Non-pigmented ciliary epithelial cell (primary cell): ENCODE measurements at regions not wholly inside any gene's neighbourhood (a gene's known extent, or its start where the extent isn't known, plus 50 kb on each side); places are given as distances from the start of the nearest gene placed in this dataset.
"Not testable (repeated sequence)": the region's sequence is repeated elsewhere in the genome, so short reads cannot be mapped to it uniquely, and the experiment has no call there.

Source experiments
- DNase-seq: peaks from one replicate; pipeline ENCODE4 v3.0.0-alpha.2; 2010; ENCODE audit warnings: low read depth

DNA sequence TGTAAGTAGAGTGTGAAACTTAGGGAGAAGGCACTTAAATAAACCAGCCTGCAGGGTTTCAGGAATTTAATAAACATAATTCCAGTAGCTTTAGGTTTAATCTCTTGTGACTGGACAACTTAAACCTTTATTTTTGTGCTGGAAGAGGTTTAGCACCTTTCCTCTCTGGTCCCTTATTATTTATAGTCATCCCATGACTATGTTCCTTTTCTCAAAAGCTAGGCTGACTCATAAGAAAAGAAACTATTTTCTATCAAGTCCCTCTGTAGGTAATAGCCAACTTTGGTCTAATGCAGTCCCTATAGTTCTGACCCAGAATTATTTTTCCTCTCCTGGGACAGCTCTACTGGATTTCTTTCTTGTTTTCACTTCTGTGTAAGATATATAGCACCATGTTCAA lies 588.9 kb downstream of the NR2F1-AS1 start:
- no peak for DNase-seq

GRCh38 chr5:92991581-92992067 lies 589.4 kb downstream of the NR2F1-AS1 start:
- DNase-seq, result no peak

GRCh38 chr5:92990771-92991170 lies 590.2 kb downstream of the NR2F1-AS1 start:
- no peak for DNase-seq

- DNase-seq, result no peak
Observed at GRCh38 chr5:92981001-92981400, 600.0 kb downstream of the NR2F1-AS1 start.

DNA sequence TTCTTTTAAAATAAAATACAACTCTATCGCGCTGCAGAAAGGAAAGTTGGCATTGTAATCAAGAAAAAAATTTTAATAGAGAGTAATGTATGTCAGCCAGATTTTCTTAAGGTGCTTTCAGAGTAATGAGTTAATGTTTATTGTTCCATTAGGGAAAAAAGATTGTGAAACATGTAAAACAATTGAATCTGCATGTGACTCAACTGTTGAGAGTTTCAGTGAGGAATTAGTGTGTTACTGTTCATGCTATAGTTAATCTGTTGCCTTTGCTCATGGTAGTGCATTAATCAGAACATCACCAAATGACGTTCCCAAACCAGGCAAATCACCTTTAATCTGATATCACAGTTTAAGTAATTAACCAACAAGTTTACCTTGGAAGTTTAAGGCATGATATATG lies 600.5 kb downstream of the NR2F1-AS1 start:
- no peak for DNase-seq

DNA sequence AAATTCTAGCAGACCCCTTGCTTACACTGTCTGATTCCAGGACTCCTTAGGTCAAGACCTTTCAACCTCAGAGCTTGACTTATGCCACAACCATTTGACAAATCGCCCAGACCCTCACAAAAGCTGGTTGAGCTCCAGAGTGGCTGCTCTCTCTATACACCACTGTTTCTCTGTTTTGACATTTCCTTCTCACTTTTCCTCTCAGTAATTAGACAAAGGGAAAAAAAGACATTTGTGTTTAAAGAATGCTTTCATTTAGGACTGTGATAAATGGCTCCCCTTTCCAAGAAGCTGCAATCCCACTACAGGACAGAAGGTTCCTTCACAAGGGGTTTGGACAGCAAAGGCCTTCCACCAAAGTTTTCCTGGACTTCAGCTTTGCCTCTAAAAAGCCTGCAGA lies 601.3 kb downstream of the NR2F1-AS1 start:
- DNase-seq, result no peak

GRCh38 chr5:92977846-92978540 lies 603.0 kb downstream of the NR2F1-AS1 start:
- no peak for DNase-seq

DNA sequence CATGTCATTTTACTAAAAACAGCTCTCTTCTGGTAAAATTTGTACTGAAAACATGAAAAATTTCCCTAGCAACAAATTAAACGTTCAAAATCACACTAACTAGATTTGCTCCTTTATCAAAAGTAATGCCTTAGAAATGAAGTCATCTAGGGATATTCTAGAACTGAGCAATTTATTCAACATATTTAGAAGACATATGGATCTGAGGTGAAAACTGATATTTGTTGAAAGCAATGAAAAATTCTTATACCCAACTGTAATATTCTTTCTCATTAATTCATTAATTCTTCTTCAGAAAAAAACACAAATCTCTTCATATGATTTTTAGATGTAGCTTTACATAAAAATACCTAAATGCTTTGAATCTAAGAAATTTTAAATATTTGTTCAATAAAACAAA lies 604.9 kb downstream of the NR2F1-AS1 start:
- no peak for DNase-seq

DNA sequence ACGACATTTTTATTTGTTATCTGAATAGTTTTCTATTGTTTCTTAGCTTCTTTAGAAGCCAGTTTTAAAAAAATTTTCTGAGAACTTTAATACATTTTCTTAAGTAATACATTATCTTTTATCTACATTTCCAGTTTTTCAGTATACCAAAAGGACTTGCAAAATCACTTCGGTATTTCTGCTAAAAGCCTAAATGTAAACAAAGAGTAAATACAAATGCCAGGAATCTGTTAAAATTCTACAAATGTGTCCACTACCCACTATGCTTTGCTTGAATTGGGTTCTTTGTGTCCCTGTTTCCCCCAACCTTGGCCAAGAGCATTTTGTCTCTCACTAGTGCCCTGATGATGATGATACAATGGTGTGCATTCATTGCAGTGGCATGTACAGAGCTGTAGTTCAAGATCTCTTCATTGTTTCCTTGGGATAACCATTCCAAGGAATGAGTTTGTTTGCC lies 611.2 kb downstream of the NR2F1-AS1 start:
- DNase-seq, result no peak

DNA sequence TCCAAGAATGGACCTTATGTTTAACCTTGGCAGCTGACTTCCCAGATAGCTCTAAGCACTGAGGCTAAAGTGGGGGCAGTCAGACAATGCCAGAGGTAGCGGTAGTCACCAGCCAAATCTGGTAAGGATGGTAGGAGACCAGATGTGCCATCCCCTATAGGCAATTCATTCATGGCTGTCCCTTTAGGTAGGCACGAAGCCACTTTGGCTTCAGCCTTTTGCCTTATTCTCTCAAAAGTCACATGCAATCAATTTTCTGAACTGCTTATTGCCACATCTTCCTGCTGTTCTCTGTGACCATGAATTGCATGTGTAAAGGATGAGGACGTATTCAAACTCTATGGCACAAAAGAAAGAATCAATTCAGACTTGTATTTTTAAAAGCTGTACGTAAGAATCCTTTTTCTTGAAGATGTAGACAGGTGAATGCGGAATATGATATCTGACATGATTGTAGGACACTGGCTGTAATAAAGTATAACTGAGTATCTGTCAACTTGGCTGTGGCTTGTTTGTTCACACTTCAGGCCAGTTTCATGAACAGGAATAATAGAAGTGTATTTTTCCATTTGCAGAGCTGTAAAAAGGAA lies 611.7 kb downstream of the NR2F1-AS1 start:
- no peak for DNase-seq

- no peak for DNase-seq
Observed at GRCh38 chr5:92963800-92964199, 617.2 kb downstream of the NR2F1-AS1 start.

- no peak for DNase-seq
Observed at GRCh38 chr5:92962752-92963151, 618.3 kb downstream of the NR2F1-AS1 start.

DNA sequence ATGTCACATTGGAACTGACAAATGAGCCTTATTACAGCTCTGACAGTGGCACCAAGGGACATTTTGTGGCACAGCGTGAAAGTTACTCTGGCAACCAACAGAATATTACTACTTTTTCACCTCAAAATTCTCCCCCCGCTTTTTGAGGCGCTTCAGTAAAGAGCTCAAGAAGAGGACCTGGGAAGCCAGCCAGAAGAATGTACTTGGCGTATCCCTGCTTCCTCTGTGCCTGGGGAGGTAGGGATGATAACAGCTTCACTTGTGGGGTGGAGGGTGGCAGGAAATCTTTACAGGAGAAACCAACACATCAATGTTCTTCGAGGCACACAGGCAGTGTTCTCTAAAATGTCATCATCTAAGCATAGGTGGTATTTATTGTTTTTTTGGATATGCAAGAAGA lies 624.1 kb downstream of the NR2F1-AS1 start:
- no peak for DNase-seq

- no peak for DNase-seq
Observed at GRCh38 chr5:92952243-92952642, 628.8 kb downstream of the NR2F1-AS1 start.

DNA sequence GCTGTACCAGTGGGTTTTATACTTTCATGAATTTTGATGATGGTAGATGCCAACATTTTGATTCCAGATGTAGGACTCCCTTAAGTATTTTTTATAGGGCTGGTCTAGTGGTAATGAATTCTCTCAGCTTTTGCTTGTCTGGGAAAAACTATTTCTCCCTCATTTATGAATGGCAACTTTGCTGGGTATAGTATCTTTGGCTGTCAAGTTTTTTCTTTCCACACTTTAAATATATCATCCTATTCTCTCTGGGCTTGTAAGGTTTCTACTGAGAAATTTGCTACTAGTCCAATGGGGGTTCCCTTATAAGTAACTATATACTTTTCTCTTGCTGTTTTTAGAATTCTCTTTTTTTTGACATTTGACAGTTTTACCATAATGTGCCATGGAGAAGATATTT lies 629.3 kb downstream of the NR2F1-AS1 start:
- DNase-seq, result no peak

DNA sequence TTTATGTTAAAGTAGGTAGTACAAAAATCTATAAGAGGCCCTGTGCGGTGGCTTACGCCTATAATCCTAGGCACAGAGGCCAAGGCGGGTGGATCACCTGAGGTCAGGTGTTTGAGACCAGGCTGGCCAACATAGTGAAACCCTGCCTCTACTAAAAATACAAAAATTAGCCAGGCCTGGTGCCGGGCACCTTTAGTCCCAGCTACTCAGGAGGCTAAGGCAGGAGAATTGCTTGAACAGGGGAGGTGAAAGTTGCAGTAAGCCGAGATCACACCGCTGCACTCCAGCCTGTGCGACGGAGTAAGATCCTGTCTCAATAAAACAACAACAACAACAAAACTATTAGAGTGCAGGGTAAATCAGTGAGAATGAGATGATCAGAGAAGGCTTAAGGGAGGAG lies 634.5 kb downstream of the NR2F1-AS1 start:
- no peak for DNase-seq

DNA sequence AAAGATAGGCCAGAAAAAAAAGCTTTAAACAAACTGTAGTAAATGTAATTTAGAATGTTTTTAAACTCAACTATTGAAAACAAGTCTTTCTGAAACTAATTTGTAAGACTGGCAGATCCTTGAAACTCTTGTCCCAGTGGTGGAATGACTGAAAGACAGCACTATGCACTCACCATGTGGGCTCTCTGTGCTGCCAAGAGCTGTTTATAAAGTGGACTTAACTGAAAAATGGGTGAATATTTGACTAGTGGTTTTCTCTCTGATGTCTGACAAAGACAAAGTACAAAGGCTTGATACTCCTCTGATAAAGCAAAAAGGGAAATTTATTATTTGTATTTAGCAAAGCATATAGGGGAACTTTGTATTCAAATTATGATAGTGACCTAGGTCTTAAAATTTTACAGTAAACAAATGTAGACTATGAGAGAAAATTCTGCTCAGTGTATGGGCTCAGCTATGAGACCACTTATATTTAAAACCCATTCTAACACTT lies 635.4 kb downstream of the NR2F1-AS1 start:
- no peak for DNase-seq

GRCh38 chr5:92944903-92945604 lies 636.0 kb downstream of the NR2F1-AS1 start:
- peak; percentile 31 for DNase-seq

DNA sequence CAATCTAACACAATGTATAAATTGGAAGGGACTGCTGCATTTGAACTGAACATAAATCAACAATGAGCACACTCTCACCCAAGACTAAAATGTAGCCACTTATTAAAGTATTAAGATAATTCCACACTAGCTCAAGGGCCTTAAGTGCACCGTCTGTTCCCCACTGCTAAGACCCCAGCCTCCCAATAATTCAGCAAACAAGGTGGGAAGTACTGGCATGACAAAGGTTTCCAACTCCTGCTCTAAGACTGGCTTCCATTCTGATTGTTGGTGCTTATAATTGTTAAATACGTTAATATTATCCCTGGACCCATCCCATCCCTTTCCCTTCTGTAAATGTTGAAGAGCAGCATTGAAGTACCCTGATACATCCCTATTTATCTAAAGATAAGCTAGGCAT lies 636.7 kb downstream of the NR2F1-AS1 start:
- DNase-seq, result no peak

GRCh38 chr5:92942762-92943161 lies 638.3 kb downstream of the NR2F1-AS1 start:
- DNase-seq, result no peak

- no peak for DNase-seq
Observed at GRCh38 chr5:92941806-92942205, 639.2 kb downstream of the NR2F1-AS1 start.

DNA sequence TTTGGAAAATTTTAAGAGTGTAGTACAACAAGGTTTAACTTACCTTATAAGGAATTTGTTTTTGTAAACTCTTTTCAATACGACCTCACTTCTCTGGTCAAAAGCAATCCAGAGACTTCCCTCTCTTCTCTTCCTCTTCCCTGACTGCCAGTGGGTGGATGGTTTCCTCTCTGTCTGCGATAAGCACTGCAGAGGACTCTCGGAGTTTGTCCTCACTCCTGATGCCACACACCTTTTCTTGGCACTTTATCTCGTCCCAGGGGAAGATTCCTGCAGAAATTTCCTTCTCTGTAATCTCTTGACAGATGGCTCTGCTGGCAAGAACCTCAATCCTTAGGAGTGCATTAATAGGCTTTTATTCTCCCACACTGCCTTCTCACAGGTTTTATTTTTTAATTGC lies 641.6 kb downstream of the NR2F1-AS1 start:
- no peak for DNase-seq

DNA sequence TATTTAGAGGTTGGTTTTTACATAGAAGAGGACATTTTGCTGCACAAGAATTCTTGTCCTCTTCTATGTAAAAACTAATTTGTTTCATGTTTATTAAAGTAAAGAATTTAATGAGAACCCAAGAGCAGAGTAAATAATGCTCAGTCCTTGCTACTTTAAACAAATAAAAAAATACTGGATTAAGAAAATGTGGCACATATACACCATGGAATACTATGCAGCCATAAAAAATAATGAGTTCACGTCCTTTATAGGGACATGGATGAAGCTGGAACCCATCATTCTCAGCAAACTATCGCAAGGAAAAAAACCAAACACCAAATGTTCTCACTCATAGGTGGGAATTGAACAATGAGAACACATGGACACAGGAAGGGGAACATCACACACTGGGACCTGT lies 643.6 kb downstream of the NR2F1-AS1 start:
- DNase-seq, result not testable (repeated sequence)
